SK-N-SH (cell line): ENCODE measurements at regions not wholly inside any gene's neighbourhood (a gene's known extent, or its start where the extent isn't known, plus 50 kb on each side); places are given as distances from the start of the nearest gene placed in this dataset.

Experiments used
- CTCF ChIA-PET: fragments of 300-600, 350-600 bp; formaldehyde crosslinking; extraction: SDS; loops from one replicate; lab custom pipeline; 2021; lab: Yijun Ruan, JAX
- POLR2A ChIA-PET: fragments of 350-600 bp; sonication (Branson Sonifier 250); formaldehyde crosslinking; extraction: SDS; loops from one replicate; lab custom pipeline; 2020; ENCODE audit warnings: antibody characterized with exemption, inconsistent platforms; lab: Yijun Ruan, JAX
- DNase-seq: peaks from one replicate; pipeline ENCODE4 v3.0.0; 2012
- H2AFZ ChIP-seq: fragments of 200-600 bp; sonication (generic); 2 replicates; pipeline ENCODE4 v1.8.1; 2016; ENCODE audit warnings: antibody characterized with exemption, mild to moderate bottlenecking, low read depth
- H3F3A ChIP-seq: fragments of 200-600 bp; sonication (generic); replicated peaks from 2 replicates; pipeline ENCODE3; 2016; ENCODE audit warnings: antibody characterized with exemption, mild to moderate bottlenecking; ENCODE audit not compliant: insufficient read depth
- H3K27ac ChIP-seq, 2 experiments: fragments of 200-500 bp in 1 of 2; fragments of 200-600 bp in 1 of 2; sonication (Bioruptor generic) in 1 of 2; sonication (generic), shearing (Covaris generic) in 1 of 2; 2 replicates each; pipeline versions ENCODE4 v1.5.1 to v1.6.1; 2014 to 2016; ENCODE audit warnings: low read depth in 2 of 2, inconsistent platforms in 1 of 2, low read length in 1 of 2, mild to moderate bottlenecking in 1 of 2, mixed read lengths in 1 of 2
- H3K27me3 ChIP-seq: fragments of 200-600 bp; sonication (generic), shearing (Covaris generic); 2 replicates; pipeline ENCODE4 v1.6.1; 2016; ENCODE audit warnings: mixed run types; ENCODE audit not compliant: insufficient read depth
- H3K36me3 ChIP-seq, 2 experiments: fragments of 200-500 bp in 1 of 2; fragments of 200-600 bp in 1 of 2; sonication (Bioruptor generic) in 1 of 2; sonication (generic) in 1 of 2; replicated peaks in 1 of 2; 2 replicates each; pipeline versions ENCODE3 to v1.5.1; 2014 to 2016; ENCODE audit warnings: low read length in 1 of 2, mild to moderate bottlenecking in 1 of 2; ENCODE audit not compliant: insufficient read depth in 2 of 2, control insufficient read depth in 1 of 2
- H3K4me1 ChIP-seq, 2 experiments: fragments of 200-500 bp in 1 of 2; fragments of 200-600 bp in 1 of 2; sonication (Bioruptor generic) in 1 of 2; sonication (generic), shearing (Covaris generic) in 1 of 2; 2 replicates each; pipeline versions ENCODE4 v1.5.1 to v1.6.1; 2014 to 2016; ENCODE audit warnings: low read depth in 1 of 2, low read length in 1 of 2, mixed run types in 1 of 2; ENCODE audit not compliant: insufficient read depth in 2 of 2, control insufficient read depth in 1 of 2
- H3K4me2 ChIP-seq: fragments of 200-600 bp; sonication (generic), shearing (Covaris generic); 2 replicates; pipeline ENCODE4 v1.6.1; 2017; ENCODE audit warnings: mixed run types
- H3K4me3 ChIP-seq, 2 experiments: fragments of 200-500 bp in 1 of 2; fragments of 200-600 bp in 1 of 2; sonication (Bioruptor generic) in 1 of 2; sonication (generic), shearing (Covaris generic) in 1 of 2; 2 replicates each; pipeline versions ENCODE4 v1.5.1 to v1.8.1; 2014 to 2016; ENCODE audit warnings: low read depth in 2 of 2, inconsistent platforms in 1 of 2, low read length in 1 of 2, mild to moderate bottlenecking in 1 of 2, mixed read lengths in 1 of 2, moderate library complexity in 1 of 2
- H3K79me2 ChIP-seq: fragments of 200-600 bp; sonication (generic); 2 replicates; pipeline ENCODE4 v1.8.1; 2017; ENCODE audit warnings: mild to moderate bottlenecking; ENCODE audit not compliant: insufficient read depth
- H3K9ac ChIP-seq: fragments of 200-600 bp; sonication (generic); 2 replicates; pipeline ENCODE4 v1.6.1; 2017; ENCODE audit warnings: mixed run types
- H3K9me2 ChIP-seq: fragments of 200-600 bp; sonication (generic); 2 replicates; pipeline ENCODE4 v1.6.1; 2017; ENCODE audit warnings: mixed run types
- H3K9me3 ChIP-seq: fragments of 200-600 bp; sonication (generic); 2 replicates; pipeline ENCODE4 v1.6.1; 2017; ENCODE audit warnings: mixed run types, mild to moderate bottlenecking, moderate library complexity
- H4K20me1 ChIP-seq: fragments of 200-600 bp; sonication (generic); 2 replicates; pipeline ENCODE4 v1.6.1; 2017; ENCODE audit warnings: mild to moderate bottlenecking, mixed run types; ENCODE audit not compliant: insufficient read depth
- ELF1 ChIP-seq: IDR thresholded peaks from 2 replicates; pipeline ENCODE4 v1.4.0; 2012
- EZH2phosphoT487 ChIP-seq: fragments of 200-600 bp; sonication (generic); IDR thresholded peaks from 2 replicates; pipeline ENCODE4 v1.6.1; 2017; ENCODE audit warnings: low read depth, mixed run types, mild to moderate bottlenecking, antibody characterized with exemption, moderate library complexity, borderline replicate concordance
- GABPA ChIP-seq: IDR thresholded peaks from 2 replicates; pipeline ENCODE4 v1.4.0; 2012; ENCODE audit warnings: low read depth, mild to moderate bottlenecking
- IRF3 ChIP-seq: fragments of 150-350 bp; IDR thresholded peaks from 2 replicates; pipeline ENCODE4 v1.6.1; 2016; ENCODE audit warnings: mild to moderate bottlenecking, low read depth, low read length
- MEF2A ChIP-seq: IDR thresholded peaks from 2 replicates; pipeline ENCODE4 v1.4.0; 2012; ENCODE audit warnings: low read depth, borderline replicate concordance
- MXI1 ChIP-seq: IDR thresholded peaks from 2 replicates; pipeline ENCODE4 v1.6.1; 2012; ENCODE audit warnings: mild to moderate bottlenecking, low read depth, low read length, improper control_type of control experiment
- NRF1 ChIP-seq: IDR thresholded peaks from 2 replicates; pipeline ENCODE4 v1.6.1; 2012; ENCODE audit warnings: low read depth, mild to moderate bottlenecking, low read length
- RAD21 ChIP-seq: IDR thresholded peaks from 2 replicates; pipeline ENCODE4 v1.6.1; 2012; ENCODE audit warnings: mild to moderate bottlenecking, low read length
- SMC3 ChIP-seq: IDR thresholded peaks from 2 replicates; pipeline ENCODE4 v1.6.1; 2012; ENCODE audit warnings: low read depth, low read length, improper control_type of control experiment
- TCF12 ChIP-seq: IDR thresholded peaks from 2 replicates; pipeline ENCODE4 v1.4.0; 2012
- TEAD4 ChIP-seq: IDR thresholded peaks from 2 replicates; pipeline ENCODE4 v1.4.0; 2012; ENCODE audit warnings: mild to moderate bottlenecking, borderline replicate concordance; ENCODE audit not compliant: insufficient read depth
- ZBTB33 ChIP-seq: IDR thresholded peaks from 2 replicates; pipeline ENCODE4 v1.4.0; 2012; ENCODE audit warnings: low read depth, borderline replicate concordance
- WGBS: methylation state at CpG from one replicate; pipeline ENCODE4 v1.1.6; 2017; ENCODE audit warnings: low lambda C conversion rate; 5-methylcytosine and 5-hydroxymethylcytosine counted together
- TF ChIP-seq, protein P1 (sequence below): fragments of 150-350 bp; IDR thresholded peaks from 2 replicates; pipeline ENCODE4 v1.6.1; 2017; ENCODE audit warnings: antibody characterized with exemption, low read length, low read depth, borderline replicate concordance
- TF ChIP-seq, protein P2 (sequence below): IDR thresholded peaks from 2 replicates; pipeline ENCODE4 v1.4.0; 2012; ENCODE audit warnings: low read depth, borderline replicate concordance
- TF ChIP-seq, protein P3 (sequence below): IDR thresholded peaks from 2 replicates; pipeline ENCODE4 v1.4.0; 2012; ENCODE audit warnings: low read depth

- POLR2A ChIA-PET: no interaction called here
- DNase-seq: no peak
- Histone ChIP-seq H3K4me1 (no peaks in the 10 kb centered on the region), H3F3A (no peaks in the 10 kb centered on the region), H3K27ac (no peak overlapping the region), H3K9me3 (no peaks in the 10 kb centered on the region), H4K20me1 (no peaks in the 10 kb centered on the region)
- WGBS: 89% methylated on average over 5 of the region's 5 CpGs
- CTCF ChIA-PET: interaction anchor here (1.2 kb wide), 1 partner anchor 12 kb away, joined by 5 read pairs; no protein-coding TSS in a partner anchor
- TF ChIP-seq GABPA (no peak), RAD21 (no peak), TEAD4 (no peak), NRF1 (no peak), ZBTB33 (no peak), EZH2phosphoT487 (no peak), MXI1 (no peak)
- TF ChIP-seq, protein P1, sequence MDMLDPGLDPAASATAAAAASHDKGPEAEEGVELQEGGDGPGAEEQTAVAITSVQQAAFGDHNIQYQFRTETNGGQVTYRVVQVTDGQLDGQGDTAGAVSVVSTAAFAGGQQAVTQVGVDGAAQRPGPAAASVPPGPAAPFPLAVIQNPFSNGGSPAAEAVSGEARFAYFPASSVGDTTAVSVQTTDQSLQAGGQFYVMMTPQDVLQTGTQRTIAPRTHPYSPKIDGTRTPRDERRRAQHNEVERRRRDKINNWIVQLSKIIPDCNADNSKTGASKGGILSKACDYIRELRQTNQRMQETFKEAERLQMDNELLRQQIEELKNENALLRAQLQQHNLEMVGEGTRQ: no peak
- TF ChIP-seq, all 33 proteins: peak for 0
- Histone ChIP-seq H3K27me3 (no peaks in the 10 kb centered on the region), H3K79me2 (no peaks in the 10 kb centered on the region), H3K4me3 (no peak overlapping the region), H3K36me3 (no peaks in the 10 kb centered on the region), H3K9me2 (no peaks in the 10 kb centered on the region), H2AFZ (no peak overlapping the region), H3K4me2 (no peak overlapping the region), H3K9ac (no peak overlapping the region)
Observed at GRCh38 chr2:18842836-18843235, 253.5 kb upstream of the NT5C1B start.

DNA sequence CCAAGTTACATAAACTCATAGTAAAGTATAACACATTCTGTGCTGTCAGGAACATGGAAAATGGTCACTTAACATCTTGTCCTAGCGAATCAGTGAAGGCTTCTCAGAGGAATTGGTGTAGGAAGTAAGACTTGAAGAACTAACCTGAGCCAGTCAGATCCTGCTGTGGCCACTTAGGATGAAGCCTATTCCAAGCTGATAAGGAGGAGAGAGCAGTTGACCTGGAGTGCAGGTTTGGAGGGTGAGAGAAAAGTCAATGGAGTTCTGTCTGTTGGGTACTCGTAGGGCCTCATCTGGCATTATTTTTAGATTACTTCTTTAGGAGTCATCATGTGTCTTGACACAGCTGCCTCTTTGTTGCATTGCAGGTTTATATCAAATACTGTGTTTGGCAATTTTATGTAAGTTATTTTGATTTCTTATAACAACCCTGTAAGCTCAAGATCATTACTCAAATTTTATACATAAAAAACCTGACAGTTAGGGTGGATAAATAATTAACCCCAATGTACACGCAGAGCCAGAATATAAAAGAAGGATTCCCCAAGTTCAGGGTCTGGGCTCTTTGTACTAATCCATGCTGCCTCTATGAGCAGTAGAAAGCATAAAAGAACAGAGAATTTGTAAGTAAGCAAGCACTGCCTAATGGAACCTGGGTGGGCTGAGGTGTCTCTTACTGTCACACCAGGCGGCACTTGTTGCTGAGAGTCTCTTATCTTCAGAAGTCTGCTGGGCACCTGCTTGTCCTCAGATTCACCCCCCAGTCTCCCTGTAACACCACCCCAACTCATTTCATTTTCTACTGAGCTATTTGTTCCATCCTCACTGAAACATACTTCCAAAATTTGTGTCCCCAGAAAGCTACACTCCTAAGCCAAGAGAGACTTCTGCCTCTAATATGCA lies 252.1 kb upstream of the NT5C1B start:
- Histone ChIP-seq H3K4me1 (no peaks in the 10 kb centered on the region), H3K4me2 (no peak overlapping the region), H4K20me1 (no peaks in the 10 kb centered on the region), H3K4me3 (no peak overlapping the region), H2AFZ (no peak overlapping the region), H3K27me3 (no peaks in the 10 kb centered on the region), H3K9me3 (no peaks in the 10 kb centered on the region), H3K79me2 (no peaks in the 10 kb centered on the region), H3K36me3 (no peaks in the 10 kb centered on the region), H3K9ac (no peak overlapping the region), H3K27ac (no peak overlapping the region), H3K9me2 (no peaks in the 10 kb centered on the region), H3F3A (no peaks in the 10 kb centered on the region)
- WGBS: 87% methylated on average over 4 of the region's 4 CpGs
- TF ChIP-seq TCF12 (no peak), MEF2A (no peak), TEAD4 (no peak), GABPA (no peak), MXI1 (no peak), IRF3 (no peak), ELF1 (no peak), NRF1 (no peak), SMC3 (no peak), EZH2phosphoT487 (no peak)
- TF ChIP-seq, protein P2, sequence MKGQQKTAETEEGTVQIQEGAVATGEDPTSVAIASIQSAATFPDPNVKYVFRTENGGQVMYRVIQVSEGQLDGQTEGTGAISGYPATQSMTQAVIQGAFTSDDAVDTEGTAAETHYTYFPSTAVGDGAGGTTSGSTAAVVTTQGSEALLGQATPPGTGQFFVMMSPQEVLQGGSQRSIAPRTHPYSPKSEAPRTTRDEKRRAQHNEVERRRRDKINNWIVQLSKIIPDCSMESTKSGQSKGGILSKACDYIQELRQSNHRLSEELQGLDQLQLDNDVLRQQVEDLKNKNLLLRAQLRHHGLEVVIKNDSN: no peak
- TF ChIP-seq, protein P3, sequence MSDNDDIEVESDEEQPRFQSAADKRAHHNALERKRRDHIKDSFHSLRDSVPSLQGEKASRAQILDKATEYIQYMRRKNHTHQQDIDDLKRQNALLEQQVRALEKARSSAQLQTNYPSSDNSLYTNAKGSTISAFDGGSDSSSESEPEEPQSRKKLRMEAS: no peak
- ChIA-PET CTCF (interaction anchor here (1.2 to 1.5 kb wide), 2 partner anchors 10 to 17 kb away, joined by 3 to 5 read pairs; no protein-coding TSS in a partner anchor), POLR2A (no interaction called here)
- no peak for DNase-seq
